ENCODE measurements at regions not wholly inside any gene's neighbourhood (a gene's known extent, or its start where the extent isn't known, plus 50 kb on each side); places are given as distances from the start of the nearest gene placed in this dataset.

DNA sequence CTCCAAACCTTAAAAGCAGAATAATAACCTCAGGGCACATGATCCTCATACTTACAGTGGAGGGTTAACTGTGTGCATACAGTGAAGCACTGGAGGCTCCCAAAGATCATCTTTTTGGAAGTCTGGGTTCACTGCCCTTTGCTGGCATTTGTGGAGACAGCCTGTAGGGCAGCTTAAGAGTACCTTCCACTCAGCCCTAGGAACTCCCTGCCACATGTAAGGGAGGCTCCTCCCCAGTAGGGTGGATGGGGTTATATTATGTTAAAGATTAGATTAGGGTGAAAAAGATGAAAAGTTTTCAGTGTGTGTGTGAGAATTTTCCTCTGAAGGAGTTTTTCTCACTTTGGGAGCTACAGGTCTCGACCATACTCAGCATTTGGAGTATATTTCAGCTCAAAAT is 388.4 kb downstream of the RAB28 start:
- no peak for TF ChIP-seq POLR2A (IDR thresholded peaks at IDR 0.05)
- no peak for TF ChIP-seq CTCF (IDR thresholded peaks at IDR 0.05)
- TF ChIP-seq EP300 (IDR thresholded peaks at IDR 0.05), result no peak

Measured in tibial nerve (tissue), 4 donors.